ENCODE measurements at regions not wholly inside any gene's neighbourhood (a gene's known extent, or its start where the extent isn't known, plus 50 kb on each side); places are given as distances from the start of the nearest gene placed in this dataset.

GRCh38 chr19:32189956-32190706, 155.3 kb upstream of the ZNF507 start:
- DNase-seq (ENCODE audit: low read depth in 3 of 3, low spot score in 1 of 3) = no peak

GRCh38 chr19:32191921-32192320, 153.5 kb upstream of the ZNF507 start:
- no peak for DNase-seq (ENCODE audit: low read depth in 3 of 3, low spot score in 1 of 3)

- DNase-seq (ENCODE audit: low read depth in 3 of 3, low spot score in 1 of 3) = no peak
Observed at GRCh38 chr19:32195706-32196610, 149.5 kb upstream of the ZNF507 start.

- DNase-seq (ENCODE audit: low read depth in 3 of 3, low spot score in 1 of 3) = no peak
Observed at GRCh38 chr19:32196690-32197420, 148.6 kb upstream of the ZNF507 start.

- no peak for DNase-seq (ENCODE audit: low read depth in 3 of 3, low spot score in 1 of 3)
Observed at GRCh38 chr19:32197896-32198882, 147.2 kb upstream of the ZNF507 start.

GRCh38 chr19:32199501-32200040, 145.8 kb upstream of the ZNF507 start:
- no peak for DNase-seq (ENCODE audit: low read depth in 3 of 3, low spot score in 1 of 3)

GRCh38 chr19:32200312-32201038, 144.9 kb upstream of the ZNF507 start:
- no peak for DNase-seq (ENCODE audit: low read depth in 3 of 3, low spot score in 1 of 3)

- DNase-seq (ENCODE audit: low read depth in 3 of 3, low spot score in 1 of 3) = no peak
Observed at GRCh38 chr19:32201211-32201610, 144.2 kb upstream of the ZNF507 start.

- DNase-seq (ENCODE audit: low read depth in 3 of 3, low spot score in 1 of 3) = no peak
Observed at GRCh38 chr19:32201636-32202051, 143.8 kb upstream of the ZNF507 start.

GRCh38 chr19:32202244-32202643, 143.2 kb upstream of the ZNF507 start:
- DNase-seq (ENCODE audit: low read depth in 3 of 3, low spot score in 1 of 3) = no peak

- DNase-seq (ENCODE audit: low read depth in 3 of 3, low spot score in 1 of 3) = no peak
Observed at GRCh38 chr19:32203161-32203560, 142.2 kb upstream of the ZNF507 start.

- no peak for DNase-seq (ENCODE audit: low read depth in 3 of 3, low spot score in 1 of 3)
Observed at GRCh38 chr19:32206065-32206464, 139.3 kb upstream of the ZNF507 start.

- no peak for DNase-seq (ENCODE audit: low read depth in 3 of 3, low spot score in 1 of 3)
Observed at GRCh38 chr19:32208060-32208459, 137.3 kb upstream of the ZNF507 start.

- no peak for DNase-seq (ENCODE audit: low read depth in 3 of 3, low spot score in 1 of 3)
Observed at GRCh38 chr19:32219392-32219791, 126.0 kb upstream of the ZNF507 start.

GRCh38 chr19:32219881-32220472, 125.4 kb upstream of the ZNF507 start:
- DNase-seq (ENCODE audit: low read depth in 3 of 3, low spot score in 1 of 3) = no peak

- no peak for DNase-seq (ENCODE audit: low read depth in 3 of 3, low spot score in 1 of 3)
Observed at GRCh38 chr19:32220951-32221350, 124.5 kb upstream of the ZNF507 start.

GRCh38 chr19:32222556-32222955, 122.9 kb upstream of the ZNF507 start:
- DNase-seq (ENCODE audit: low read depth in 3 of 3, low spot score in 1 of 3) = no peak

GRCh38 chr19:32223106-32223505, 122.3 kb upstream of the ZNF507 start:
- no peak for DNase-seq (ENCODE audit: low read depth in 3 of 3, low spot score in 1 of 3)
